ENCODE measurements at regions not wholly inside any gene's neighbourhood (a gene's known extent, or its start where the extent isn't known, plus 50 kb on each side); places are given as distances from the start of the nearest gene placed in this dataset.

GRCh38 chr10:2620827-2621521 is 446.4 kb upstream of the PFKP start:
- no peak for TF ChIP-seq CTCF (IDR thresholded peaks at IDR 0.05; ENCODE audit: extremely low read depth, insufficient read depth, missing control alignments)
- no peak for DNase-seq (ENCODE audit: low spot score)
- in situ Hi-C loops (cut with MboI; ENCODE audit: low pct_unique_long_range_greater_than_20kb, low sequenced_read_pairs, unreplicated experiment): no loop called here

- in situ Hi-C loops (cut with MboI; ENCODE audit: low pct_unique_long_range_greater_than_20kb, low sequenced_read_pairs, unreplicated experiment): no loop called here
- no peak for TF ChIP-seq CTCF (IDR thresholded peaks at IDR 0.05; ENCODE audit: extremely low read depth, insufficient read depth, missing control alignments)
- no peak for DNase-seq (ENCODE audit: low spot score)
These were observed 447.4 kb upstream of the PFKP start for GRCh38 chr10:2619916-2620315.

- DNase-seq (ENCODE audit: low spot score): no peak
- in situ Hi-C loops (cut with MboI; ENCODE audit: low pct_unique_long_range_greater_than_20kb, low sequenced_read_pairs, unreplicated experiment): no loop called here
These were observed 447.9 kb upstream of the PFKP start for GRCh38 chr10:2619472-2619871.

GRCh38 chr10:2618690-2619089 is 448.7 kb upstream of the PFKP start:
- TF ChIP-seq CTCF (IDR thresholded peaks at IDR 0.05; ENCODE audit: extremely low read depth, insufficient read depth, missing control alignments): no peak
- no peak for DNase-seq (ENCODE audit: low spot score)
- in situ Hi-C loops (cut with MboI; ENCODE audit: low pct_unique_long_range_greater_than_20kb, low sequenced_read_pairs, unreplicated experiment): no loop called here

More at GRCh38 chr10:2619472-2619871, 447.9 kb upstream of the PFKP start:
- TF ChIP-seq CTCF (IDR thresholded peaks at IDR 0.05; ENCODE audit: extremely low read depth, insufficient read depth, missing control alignments): peak; percentile 9

GRCh38 chr10:2616215-2616614 is 451.1 kb upstream of the PFKP start:
- in situ Hi-C loops (cut with MboI; ENCODE audit: low pct_unique_long_range_greater_than_20kb, low sequenced_read_pairs, unreplicated experiment): no loop called here
- DNase-seq (ENCODE audit: low spot score): no peak
- no peak for TF ChIP-seq CTCF (IDR thresholded peaks at IDR 0.05; ENCODE audit: extremely low read depth, insufficient read depth, missing control alignments)

GRCh38 chr10:2611603-2612002 is 455.7 kb upstream of the PFKP start:
- in situ Hi-C loops (cut with MboI; ENCODE audit: low pct_unique_long_range_greater_than_20kb, low sequenced_read_pairs, unreplicated experiment): no loop called here
- DNase-seq (ENCODE audit: low spot score): no peak
- no peak for TF ChIP-seq CTCF (IDR thresholded peaks at IDR 0.05; ENCODE audit: extremely low read depth, insufficient read depth, missing control alignments)

Data from GM13977 (cell line).